Kasumi-1 (cell line): ENCODE measurements at regions not wholly inside any gene's neighbourhood (a gene's known extent, or its start where the extent isn't known, plus 50 kb on each side); places are given as distances from the start of the nearest gene placed in this dataset.
A peak's percentile ranks its signal among the peaks of the same experiment; 100 is the strongest.

ENCODE experiments used
- DNase-seq, 2 experiments: peaks; one replicate each; lab custom pipeline; 2025; lab: John Stamatoyannopoulos, UW

DNA sequence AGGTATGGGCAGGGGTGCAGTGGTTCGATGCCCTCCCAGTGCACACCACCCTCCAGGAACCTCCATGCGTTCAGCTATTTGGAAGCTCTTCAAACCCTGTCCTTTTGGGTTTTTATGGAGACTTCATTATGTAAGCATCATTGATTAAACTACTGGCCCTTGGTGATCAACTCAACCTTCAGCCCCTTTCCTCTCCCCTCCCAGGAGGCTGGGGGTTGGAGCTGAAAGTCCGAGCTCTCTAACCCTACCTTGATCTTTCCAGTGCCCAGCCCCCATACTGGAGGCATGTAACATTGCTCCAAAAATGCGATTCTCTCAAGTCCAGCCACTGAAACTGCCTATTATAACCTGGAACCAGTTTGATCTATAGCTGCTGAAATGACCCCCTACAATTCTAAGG lies 188.1 kb downstream of the IPO8 start:
- no peak for DNase-seq

DNA sequence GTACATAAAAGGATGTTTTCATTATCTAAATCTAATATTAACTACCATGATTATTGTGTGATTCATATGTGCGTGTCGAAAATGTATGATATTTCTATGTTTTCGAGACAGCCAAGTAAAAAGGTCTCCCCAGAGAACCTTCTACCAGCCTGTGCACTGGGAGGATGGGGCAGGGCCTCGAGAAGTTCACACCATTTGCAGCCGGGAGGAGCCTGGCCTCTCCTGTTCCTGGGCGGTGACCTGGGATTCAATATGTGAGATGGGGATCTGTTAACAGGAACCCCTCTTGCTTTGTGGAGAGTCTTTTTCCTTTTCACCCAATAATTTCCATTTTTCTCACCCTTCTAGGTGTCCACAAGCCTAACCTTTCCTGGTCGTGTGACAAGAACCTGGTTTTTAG lies 189.3 kb downstream of the IPO8 start:
- no peak for DNase-seq

DNA sequence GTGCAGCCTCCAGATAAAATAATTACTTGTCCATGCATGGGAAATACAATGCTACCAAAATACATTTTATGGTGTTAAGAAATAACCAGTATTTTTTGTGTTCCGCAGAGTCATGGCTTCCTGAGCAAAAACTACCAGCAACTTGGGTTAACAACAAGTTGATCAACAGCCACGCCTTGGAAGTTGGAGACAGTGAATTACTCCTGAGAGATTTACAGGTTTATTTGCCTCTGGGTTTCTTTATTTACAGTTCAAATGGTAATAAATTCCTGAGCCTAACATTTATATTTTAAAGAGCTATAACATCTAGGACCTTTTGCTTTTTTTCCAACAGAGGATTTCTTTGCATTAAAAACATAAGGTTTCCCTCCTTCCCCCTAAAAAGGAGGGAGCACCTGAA lies 194.0 kb downstream of the IPO8 start:
- no peak for DNase-seq

DNA sequence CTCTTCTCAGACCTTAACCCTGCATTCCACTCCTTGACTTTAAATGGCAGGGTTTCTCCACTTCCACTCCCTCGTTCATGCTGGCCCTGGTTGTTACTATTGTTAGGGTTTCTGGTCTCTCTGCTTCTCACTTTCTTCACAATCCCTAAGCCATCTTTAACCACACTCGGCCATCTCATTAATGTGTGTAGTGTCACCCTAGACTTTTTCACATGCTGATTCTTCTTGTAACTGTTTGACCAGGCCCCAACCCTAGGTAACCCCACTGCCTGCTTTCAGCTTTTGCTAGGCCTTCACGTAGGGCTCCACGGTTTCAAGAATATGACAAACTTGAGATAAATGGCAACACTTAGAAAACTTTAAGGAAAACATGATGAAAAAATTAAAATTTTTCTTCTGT lies 195.1 kb downstream of the IPO8 start:
- DNase-seq = no peak

DNA sequence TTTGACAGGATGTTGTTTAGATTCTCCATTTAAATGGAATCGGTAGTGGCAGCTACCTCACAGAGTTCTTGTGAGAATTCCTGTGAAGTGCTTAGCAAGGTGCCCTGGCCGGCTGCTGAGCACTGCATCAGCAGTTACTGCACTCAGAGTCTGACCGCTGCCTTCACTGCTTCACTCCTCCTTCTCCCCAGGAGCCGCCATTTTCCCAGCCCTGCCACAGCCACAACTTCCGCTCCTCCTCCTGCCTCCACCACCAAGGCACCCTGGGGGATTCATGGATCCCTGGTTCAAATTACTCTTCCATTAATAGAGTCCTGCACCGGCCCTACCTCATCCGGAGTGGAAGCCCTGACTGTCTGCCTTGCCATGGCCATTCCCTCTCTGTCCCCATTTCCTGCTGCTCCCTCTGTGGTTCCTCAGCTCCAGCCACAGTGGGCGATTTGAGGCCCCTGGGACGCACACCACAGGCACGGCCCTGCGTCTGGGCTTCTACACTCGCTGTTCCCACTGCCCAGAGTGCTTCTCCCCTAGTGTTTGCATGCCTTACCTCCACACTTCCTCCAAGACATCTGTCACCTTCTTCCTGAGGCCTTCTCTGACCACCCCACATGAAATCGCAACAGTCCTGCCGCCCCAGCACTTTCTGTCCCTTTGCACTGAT lies 210.3 kb downstream of the IPO8 start:
- no peak for DNase-seq

DNA sequence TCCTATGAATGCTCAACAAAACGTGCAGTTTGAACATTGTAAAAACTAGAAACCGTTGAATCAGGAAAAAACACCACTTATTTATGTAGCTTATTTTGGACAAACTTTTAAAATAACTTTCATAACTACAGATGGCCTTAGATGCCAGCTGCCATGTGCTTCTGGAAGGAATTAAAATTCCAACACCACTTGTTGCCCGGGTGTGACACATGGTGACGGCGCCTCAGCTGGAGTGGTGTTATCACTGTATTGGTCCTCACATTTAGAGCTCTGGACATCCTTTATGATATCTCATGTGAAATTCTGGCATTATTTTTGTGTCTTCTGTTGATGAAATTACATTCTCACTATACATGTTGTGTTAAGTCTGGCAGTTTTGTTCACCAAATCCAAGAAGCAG lies 211.0 kb downstream of the IPO8 start:
- DNase-seq = no peak

DNA sequence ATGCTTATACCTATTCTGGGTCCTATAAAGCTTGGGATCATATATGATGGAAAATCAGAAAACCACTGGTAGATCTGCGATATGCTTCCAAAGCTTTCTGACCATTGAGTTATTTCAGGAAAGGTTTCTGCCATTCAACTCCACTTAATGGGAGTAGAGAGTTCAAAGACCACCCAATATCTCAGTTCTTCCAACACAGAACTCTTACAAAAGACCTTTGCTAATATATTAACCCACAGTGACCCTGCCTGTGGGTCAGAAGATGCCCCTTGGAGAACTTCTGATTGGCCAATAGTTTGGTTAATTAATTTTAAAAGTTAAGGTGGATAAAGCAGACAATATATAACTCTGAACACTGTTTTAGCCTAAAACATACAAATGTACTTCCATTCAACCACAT lies 213.0 kb downstream of the IPO8 start:
- no peak for DNase-seq

DNA sequence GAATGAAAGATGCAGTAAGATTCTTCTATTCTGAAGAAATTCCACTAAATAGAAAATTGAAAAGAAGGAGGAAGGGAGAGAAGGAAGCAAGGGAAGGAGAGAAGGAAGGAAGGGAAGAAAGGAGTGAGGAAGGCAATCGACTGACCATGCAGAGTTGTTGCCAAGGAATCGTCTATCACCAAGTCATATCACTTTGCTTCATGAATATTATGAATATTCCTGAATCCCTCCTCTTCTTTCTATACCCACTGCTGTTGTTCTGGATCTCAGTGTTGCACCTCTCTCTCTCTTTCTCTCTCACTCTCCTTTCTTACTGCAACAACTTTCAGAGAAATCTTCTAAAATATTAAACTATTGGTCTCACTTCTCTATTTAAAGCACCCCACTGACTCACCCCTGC lies 222.4 kb downstream of the IPO8 start:
- no peak for DNase-seq

DNA sequence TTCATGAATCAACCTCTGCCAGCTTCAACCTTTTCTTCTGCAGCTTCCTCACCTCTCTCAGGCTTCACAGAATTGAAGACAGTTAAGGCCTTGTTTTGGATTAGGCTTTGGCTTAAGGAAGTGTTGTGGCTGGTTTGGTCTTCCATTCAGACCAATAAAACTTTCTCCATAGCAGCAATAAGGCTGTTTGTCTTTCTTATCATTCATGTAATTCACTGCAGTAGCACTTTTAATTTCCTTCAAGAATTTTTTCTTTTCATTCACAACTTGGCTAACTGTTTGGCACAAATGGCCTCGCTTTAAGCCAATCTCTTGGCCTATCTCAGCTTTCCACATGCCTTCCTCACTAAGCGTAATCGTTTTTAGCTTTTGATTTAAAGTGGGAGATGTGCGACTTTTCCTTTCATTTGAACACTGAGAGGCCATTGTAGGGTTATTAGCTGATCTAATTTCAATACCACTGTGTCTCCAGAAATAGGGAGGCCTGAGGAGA lies 229.5 kb downstream of the IPO8 start:
- no peak for DNase-seq

DNA sequence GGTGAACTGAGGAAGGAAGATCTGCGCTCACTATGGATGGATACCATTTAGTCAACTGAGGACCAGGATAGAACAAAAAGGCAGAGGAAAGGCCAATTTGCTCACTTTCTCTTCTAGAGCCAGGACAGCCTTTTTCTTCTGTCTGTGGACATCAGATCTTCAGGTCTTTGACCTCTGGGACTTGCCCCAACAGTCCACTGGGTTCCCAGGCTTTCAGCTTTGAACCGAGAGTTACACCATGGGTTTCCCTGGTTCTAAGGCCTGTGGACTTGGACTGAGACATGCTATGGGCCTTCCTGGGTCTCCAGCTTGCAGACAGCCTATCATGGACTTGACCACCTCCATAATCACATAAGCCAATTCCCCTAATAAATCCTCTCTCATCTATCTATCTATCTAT lies 232.0 kb downstream of the IPO8 start:
- DNase-seq = no peak

DNA sequence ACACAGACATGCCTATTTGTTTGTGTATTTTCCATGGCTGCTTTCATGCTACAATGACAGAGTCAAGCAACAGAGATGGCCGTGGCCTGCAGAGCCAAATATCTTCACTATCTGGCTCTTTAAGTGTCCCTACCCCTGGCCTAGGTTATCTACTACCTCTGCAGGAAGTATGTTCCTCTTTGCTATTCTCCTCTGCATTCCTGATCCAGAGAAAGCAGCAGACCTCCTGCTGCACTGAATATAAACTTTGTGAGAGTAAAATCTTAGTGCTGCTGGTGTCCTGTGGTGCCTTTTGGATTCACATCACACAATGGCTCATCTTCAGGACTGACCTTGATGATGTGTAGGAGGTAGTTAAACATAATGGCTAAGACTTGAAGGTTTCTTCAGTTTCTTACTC lies 233.4 kb downstream of the IPO8 start:
- no peak for DNase-seq

DNA sequence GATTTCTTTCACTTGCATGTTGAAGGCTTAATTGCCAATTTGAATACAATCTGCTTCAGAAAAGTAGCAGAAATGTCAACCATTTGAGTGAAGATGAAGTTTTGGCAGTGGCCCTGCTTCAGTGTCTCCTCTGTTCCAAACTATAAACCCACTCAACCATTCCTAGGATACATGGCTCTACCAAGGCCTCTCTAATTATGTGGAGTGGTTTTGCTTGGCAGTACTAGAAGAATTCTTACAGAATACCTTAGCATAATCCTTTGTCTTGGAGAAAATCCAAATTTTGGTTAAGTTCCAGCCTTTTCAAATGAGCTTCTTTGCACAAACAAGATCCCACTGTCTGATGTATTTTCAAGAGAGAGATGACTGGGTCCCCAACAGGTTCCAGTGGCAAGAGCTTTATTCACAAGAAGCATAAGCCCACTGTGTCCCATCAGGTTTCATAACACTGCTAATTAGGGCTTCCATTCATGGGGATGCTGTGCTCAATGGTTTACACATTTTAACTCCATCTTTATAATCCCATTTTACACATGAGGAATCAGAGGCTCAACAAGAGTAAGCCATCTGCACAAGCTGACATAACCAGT lies 234.5 kb downstream of the IPO8 start:
- no peak for DNase-seq

DNA sequence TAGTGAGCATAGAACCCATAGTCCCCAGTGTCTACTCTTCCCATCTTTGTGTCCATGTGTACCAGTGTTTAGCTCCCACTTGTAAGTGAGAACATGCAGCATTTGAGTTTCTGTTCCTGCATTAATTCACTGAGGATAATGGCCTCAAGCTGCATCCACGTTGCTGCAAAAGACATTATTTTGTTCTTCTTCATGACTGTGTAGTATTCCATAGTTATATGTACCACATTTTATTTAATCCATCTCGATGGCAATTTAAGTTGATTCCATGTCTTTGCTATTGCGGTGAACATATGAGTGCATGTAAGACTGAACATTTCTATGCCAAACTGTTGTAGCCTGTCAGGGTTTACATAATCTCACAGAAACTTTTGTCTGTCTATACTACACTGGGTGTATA lies 237.2 kb downstream of the IPO8 start:
- no peak for DNase-seq

DNA sequence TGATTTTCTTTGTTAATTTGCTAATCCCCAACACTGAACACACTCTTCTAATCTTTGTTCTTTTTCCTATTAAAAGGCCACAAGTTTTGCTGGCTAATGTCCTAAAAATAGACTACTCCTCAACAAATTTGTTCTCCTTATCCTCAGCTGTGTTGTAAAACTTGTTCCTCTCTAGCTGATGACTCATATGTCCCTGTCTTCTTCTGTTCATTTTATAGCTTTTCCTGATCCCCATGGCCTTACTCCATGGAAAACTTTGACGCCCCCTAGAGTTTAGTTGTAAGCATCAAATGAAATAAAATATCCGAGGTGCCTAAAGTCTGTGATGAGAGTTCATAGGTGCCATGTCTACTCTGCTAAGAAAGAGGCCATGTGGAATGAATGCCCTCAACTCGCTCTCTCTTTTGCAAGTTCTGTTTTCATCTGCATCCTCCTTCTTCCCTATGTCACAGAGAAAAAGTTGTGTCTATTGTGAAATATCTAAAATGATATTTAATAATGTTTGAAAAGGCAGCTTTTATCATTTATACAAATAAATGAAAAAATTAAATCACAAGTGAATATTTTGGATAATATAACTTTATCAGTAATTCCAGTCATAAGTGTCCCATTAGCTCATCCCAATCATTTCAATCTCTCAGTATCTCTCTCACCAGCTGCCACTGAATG lies 237.9 kb downstream of the IPO8 start:
- DNase-seq = peak; percentile 67 to 68

DNA sequence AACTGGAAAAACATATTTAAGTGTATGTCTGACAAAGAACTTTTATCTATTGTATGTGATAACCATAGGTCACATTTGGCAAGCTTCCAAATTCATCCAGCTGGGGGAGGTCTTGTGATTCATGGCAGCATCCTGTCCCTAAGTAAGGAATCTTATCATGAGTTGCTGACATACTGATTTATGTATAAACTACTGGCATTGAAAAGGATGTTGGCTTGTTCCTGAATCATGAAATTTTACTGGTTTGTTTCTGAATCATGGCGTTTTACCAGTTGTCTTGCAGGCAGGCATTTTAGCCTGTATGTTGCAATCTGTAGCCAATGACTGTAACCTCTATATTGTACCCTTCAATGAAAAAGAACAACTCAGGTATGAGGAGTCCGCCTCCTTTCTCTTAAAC lies 244.8 kb downstream of the IPO8 start:
- no peak for DNase-seq

DNA sequence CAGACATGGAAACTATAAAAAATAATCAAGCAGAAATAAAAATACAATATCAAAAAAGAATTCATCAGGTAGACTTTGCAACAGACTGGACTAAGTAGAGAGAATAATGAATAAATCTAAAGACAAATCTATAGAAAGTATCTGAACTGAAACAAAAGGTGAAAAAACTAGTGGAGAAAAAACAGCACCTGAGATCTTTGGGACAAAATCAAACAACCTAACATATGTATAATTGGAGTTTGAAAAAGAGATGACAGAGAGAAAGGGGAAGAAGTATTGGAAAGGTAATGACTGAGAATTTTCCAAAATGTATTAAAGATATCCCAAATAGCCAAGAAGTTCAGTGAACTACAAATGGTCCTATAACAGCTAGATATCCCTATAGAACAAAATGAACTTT lies 245.4 kb downstream of the IPO8 start:
- no peak for DNase-seq

DNA sequence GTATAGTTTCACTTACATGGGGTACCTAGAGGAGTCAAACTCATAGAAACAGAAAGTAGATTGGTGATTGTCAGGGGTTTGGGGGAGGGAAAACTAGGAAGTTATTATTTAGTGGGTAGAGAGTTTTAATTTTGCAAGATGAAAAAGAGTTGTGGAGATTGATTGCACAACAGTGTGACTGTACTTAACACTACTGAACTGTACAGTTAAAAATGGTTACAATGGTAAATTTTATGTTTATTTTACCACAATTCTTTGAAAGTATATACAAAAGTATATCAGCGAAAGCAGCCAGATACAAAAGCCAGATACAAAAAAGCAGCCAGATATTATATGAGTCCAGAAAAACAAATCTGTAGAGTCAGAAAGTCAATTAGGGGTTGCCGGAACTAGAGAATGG lies 247.6 kb downstream of the IPO8 start:
- DNase-seq = peak in 1 of 2 experiments; percentile 20

DNA sequence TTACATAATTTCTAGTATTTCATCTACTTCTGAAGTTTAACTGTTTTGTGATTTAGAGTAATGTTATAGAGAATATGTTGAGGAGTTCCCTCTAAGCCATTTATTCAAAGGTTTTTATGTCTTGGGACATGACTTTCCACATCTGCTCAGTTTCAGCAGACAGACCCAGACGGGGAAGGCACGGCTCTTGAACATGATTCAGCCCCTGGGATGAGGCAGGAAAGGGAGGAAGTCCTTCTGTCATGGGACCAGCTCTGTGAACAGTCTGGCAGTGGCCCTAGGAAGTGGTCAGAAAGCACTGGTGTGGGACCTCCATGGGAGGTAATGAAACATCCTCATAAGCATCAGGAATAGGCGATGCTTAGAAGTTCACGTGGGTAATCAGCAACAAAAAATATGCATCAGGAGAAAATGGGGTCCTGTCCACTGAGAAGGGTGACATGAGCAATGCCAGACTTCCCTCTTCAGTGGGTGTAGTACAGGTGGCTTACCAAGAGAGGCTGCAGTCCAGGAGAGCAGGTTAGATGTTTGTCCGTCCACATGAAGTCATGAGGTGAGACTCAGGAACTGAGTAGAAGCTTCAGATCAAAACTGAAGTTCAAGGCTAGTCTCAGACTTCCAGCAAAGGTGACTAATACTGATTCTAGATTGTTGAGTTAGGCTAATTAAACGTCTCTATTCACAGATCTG lies 248.5 kb downstream of the IPO8 start:
- no peak for DNase-seq

DNA sequence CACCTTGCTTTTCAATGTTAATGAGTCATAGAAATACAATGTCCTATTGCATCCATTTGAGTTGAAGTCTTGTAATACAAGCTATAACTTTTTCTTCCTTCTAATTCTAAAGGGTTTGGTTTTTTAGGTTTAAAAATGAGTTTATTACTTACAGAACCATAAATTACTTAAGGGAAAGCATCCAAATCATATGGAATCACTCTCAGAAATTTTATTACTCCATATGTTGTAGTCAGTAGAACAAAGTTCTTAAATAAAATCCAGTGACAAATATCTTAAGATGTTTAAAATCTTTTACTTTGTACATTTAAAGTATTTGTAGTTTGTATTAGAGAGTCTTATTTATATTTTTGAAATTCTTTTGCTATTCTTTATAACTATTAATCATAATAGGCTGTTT lies 253.2 kb downstream of the IPO8 start:
- DNase-seq = no peak

DNA sequence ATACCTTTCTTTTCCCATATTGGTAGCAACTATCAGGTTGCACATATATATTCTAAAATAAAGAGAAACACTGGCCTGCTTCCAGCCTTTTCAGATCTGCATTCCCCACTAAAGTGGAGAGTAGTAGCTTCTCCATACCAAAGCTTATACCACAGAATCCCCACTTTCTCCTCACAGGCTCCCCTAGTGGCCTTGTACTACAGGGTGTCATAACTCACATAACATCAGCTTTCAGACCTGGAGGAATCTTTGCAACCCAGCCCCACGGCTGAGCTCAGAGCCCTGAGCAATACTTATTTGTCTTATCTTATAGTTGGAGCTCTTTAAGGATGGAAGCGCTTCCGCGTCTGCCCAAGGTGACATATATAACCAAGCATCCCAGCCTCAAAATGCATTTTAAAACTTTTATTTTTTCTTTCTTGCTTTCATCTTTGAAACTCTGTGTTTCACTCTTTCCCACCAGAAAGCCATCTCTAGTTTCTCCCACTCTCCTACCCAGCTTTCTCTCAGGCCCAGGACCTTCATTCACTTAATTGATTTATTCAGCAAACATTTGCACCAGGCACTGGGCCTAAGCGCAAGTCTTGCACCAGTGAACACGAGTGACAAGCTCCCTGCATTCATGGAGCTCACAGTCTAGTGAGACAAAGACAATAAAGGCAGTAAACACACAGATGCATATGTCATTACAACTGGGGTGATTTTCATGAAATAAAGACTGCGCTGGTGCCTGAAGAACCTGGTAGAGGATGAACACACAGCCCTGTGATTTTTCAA lies 254.7 kb downstream of the IPO8 start:
- DNase-seq = peak; percentile 64 to 68

DNA sequence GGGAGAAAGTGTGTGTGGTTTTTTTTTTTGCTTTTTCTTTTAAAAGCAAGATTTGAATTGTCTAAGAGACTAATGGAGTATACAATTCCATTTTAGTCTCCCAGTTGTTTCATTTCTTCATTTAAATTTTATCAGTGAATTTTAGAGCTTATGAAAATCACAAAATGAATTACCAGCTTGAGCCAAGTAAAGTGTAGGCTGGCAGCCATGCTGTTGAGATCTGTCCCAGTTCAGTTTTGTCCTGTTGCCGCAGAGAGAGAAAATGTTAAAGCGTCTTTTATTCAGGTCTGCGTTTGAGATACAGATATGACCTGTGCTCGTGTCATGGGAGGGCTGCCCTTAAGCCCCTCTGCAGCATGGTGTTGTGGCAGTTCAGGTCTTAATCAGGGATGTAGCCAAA lies 256.5 kb downstream of the IPO8 start:
- DNase-seq = no peak

DNA sequence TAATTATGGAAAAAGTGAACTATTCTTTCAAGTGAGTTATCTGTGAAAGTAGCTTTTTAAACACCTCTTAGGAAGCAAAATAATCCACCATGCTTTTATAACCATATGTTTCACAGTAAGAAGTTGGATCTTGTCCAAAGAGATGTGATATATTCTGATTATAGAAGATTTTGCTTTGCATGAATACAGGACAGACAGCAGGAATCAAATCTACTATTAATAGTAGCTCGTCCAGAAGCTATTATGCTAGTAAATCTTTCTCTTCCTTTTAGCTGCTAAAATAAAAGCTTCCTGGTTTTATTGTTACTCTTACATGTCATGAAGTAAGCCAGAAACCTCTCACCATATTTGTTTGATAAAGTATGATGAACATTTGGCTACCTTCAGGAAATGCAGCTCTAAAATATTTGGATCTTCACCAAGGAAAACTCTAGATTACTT lies 257.0 kb downstream of the IPO8 start:
- no peak for DNase-seq
